Inferior parietal cortex (tissue), 1 donor: ENCODE measurements at regions not wholly inside any gene's neighbourhood (a gene's known extent, or its start where the extent isn't known, plus 50 kb on each side); places are given as distances from the start of the nearest gene placed in this dataset.

Experiments
- DNase-seq: peaks from one replicate; pipeline ENCODE4 v3.0.0-alpha.2; 2016; ENCODE audit errors: extremely low spot score

GRCh38 chr9:95756986-95757385, 118.5 kb upstream of the ERCC6L2 start:
- no peak for DNase-seq

- no peak for DNase-seq
These were observed 119.4 kb upstream of the ERCC6L2 start for GRCh38 chr9:95756101-95756500.

- DNase-seq = no peak
These were observed 120.1 kb upstream of the ERCC6L2 start for GRCh38 chr9:95755421-95755730.

- DNase-seq = no peak
These were observed 120.7 kb upstream of the ERCC6L2 start for GRCh38 chr9:95754533-95755420.

- DNase-seq = no peak
These were observed 121.6 kb upstream of the ERCC6L2 start for GRCh38 chr9:95753762-95754465.

GRCh38 chr9:95752129-95752731, 123.3 kb upstream of the ERCC6L2 start:
- no peak for DNase-seq

GRCh38 chr9:95751520-95751790, 124.0 kb upstream of the ERCC6L2 start:
- no peak for DNase-seq

GRCh38 chr9:95750725-95751519, 124.6 kb upstream of the ERCC6L2 start:
- no peak for DNase-seq

- DNase-seq = no peak
These were observed 126.0 kb upstream of the ERCC6L2 start for GRCh38 chr9:95749493-95749892.

GRCh38 chr9:95746408-95747180, 128.9 kb upstream of the ERCC6L2 start:
- DNase-seq = no peak

GRCh38 chr9:95742821-95743220, 132.7 kb upstream of the ERCC6L2 start:
- no peak for DNase-seq

GRCh38 chr9:95741631-95742030, 133.9 kb upstream of the ERCC6L2 start:
- DNase-seq = no peak

- DNase-seq = no peak
These were observed 135.1 kb upstream of the ERCC6L2 start for GRCh38 chr9:95740217-95741004.

GRCh38 chr9:95738438-95738837, 137.1 kb upstream of the ERCC6L2 start:
- DNase-seq = no peak

- no peak for DNase-seq
These were observed 138.5 kb upstream of the ERCC6L2 start for GRCh38 chr9:95736891-95737522.

GRCh38 chr9:95736370-95736769, 139.1 kb upstream of the ERCC6L2 start:
- DNase-seq = no peak

- DNase-seq = no peak
These were observed 139.8 kb upstream of the ERCC6L2 start for GRCh38 chr9:95735701-95736100.

GRCh38 chr9:95733741-95734666, 141.5 kb upstream of the ERCC6L2 start:
- DNase-seq = no peak
